Vagina (tissue), 2 donors: ENCODE measurements at regions not wholly inside any gene's neighbourhood (a gene's known extent, or its start where the extent isn't known, plus 50 kb on each side); places are given as distances from the start of the nearest gene placed in this dataset.

Source experiments
- POLR2A ChIP-seq, 2 donors: fragments of 450-650 bp; IDR thresholded peaks; one replicate each; pipeline ENCODE4 v1.6.1; 2017; ENCODE audit warnings: antibody characterized with exemption in 2 of 2, mild to moderate bottlenecking in 2 of 2, moderate library complexity in 2 of 2
- POLR2AphosphoS5 ChIP-seq, 2 donors: sonication (generic); formaldehyde crosslinking; IDR thresholded peaks; one replicate each; pipeline ENCODE4 v1.9.0; 2017; ENCODE audit warnings: antibody characterized with exemption in 2 of 2, mild to moderate bottlenecking in 2 of 2, low read depth in 1 of 2; ENCODE audit not compliant: insufficient read depth in 1 of 2
- TF ChIP-seq, protein P1 (sequence below), 3 experiments: fragments of 450-650 bp in 2 of 3; fragments of 200-600 bp in 1 of 3; sonication (generic) in 1 of 3; IDR thresholded peaks; one replicate each; pipeline ENCODE4 v1.5.1; 2017 to 2019; ENCODE audit warnings: antibody characterized with exemption in 3 of 3, mild to moderate bottlenecking in 2 of 3, moderate library complexity in 2 of 3

DNA sequence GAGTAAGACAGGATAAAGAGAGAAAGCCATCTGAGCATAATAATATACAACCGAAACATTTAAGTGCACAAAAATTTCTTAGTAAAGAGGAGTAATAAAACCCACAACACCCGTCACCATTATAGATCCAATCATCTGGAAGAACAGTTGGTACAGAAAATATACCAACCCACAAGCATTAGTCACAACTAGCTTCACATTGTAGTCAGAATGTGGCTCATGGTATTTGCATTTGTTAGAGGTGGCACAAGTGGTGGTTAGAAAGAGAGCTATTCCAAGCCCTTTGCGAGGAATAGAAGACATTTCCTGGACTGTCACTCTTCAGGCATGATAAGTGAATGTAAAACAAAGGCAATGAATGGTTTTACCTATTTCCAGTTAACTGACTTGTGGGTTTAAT lies 677.5 kb upstream of the ST8SIA4 start:
- TF ChIP-seq, protein P1, sequence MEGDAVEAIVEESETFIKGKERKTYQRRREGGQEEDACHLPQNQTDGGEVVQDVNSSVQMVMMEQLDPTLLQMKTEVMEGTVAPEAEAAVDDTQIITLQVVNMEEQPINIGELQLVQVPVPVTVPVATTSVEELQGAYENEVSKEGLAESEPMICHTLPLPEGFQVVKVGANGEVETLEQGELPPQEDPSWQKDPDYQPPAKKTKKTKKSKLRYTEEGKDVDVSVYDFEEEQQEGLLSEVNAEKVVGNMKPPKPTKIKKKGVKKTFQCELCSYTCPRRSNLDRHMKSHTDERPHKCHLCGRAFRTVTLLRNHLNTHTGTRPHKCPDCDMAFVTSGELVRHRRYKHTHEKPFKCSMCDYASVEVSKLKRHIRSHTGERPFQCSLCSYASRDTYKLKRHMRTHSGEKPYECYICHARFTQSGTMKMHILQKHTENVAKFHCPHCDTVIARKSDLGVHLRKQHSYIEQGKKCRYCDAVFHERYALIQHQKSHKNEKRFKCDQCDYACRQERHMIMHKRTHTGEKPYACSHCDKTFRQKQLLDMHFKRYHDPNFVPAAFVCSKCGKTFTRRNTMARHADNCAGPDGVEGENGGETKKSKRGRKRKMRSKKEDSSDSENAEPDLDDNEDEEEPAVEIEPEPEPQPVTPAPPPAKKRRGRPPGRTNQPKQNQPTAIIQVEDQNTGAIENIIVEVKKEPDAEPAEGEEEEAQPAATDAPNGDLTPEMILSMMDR (IDR thresholded peaks at IDR 0.05) = no peak
- no peak for TF ChIP-seq POLR2A (IDR thresholded peaks at IDR 0.05)
- TF ChIP-seq POLR2AphosphoS5 (IDR thresholded peaks at IDR 0.05; ENCODE audit: insufficient read depth in 1 of 2, low read depth in 1 of 2) = no peak
